Panc1 (cell line): ENCODE measurements at regions not wholly inside any gene's neighbourhood (a gene's known extent, or its start where the extent isn't known, plus 50 kb on each side); places are given as distances from the start of the nearest gene placed in this dataset.

Source experiments
- CTCF ChIP-seq: fragments of 450-650 bp; IDR thresholded peaks from 2 replicates; pipeline ENCODE4 v1.5.1; 2017; ENCODE audit warnings: mild to moderate bottlenecking
- POLR2AphosphoS5 ChIP-seq: IDR thresholded peaks from 2 replicates; pipeline ENCODE4 v1.6.1; 2012; ENCODE audit warnings: mild to moderate bottlenecking, low read depth, low read length, moderate library complexity
- REST ChIP-seq, 2 experiments: IDR thresholded peaks; 2 replicates each; pipeline ENCODE4 v1.6.1; 2011 to 2012; ENCODE audit warnings: low read depth in 2 of 2, control low read depth in 1 of 2, low read length in 1 of 2, mild to moderate bottlenecking in 1 of 2, moderate library complexity in 1 of 2; ENCODE audit not compliant: insufficient read depth in 1 of 2
- TCF7L2 ChIP-seq: IDR thresholded peaks from 2 replicates; pipeline ENCODE4 v1.6.1; 2011; ENCODE audit warnings: mild to moderate bottlenecking, low read depth, low read length, inconsistent platforms

- TF ChIP-seq TCF7L2 (no peak), CTCF (no peak), POLR2AphosphoS5 (no peak), REST (IDR thresholded peaks at IDR 0.05; ENCODE audit: insufficient read depth in 1 of 2, low read depth in 2 of 2, low read length in 1 of 2) (no peak)
These were observed 682.4 kb downstream of the ADGRL2 start for GRCh38 chr1:82483146-82483545.
